ENCODE measurements at regions not wholly inside any gene's neighbourhood (a gene's known extent, or its start where the extent isn't known, plus 50 kb on each side); places are given as distances from the start of the nearest gene placed in this dataset.

GRCh38 chr2:81158505-81158904 is 854.0 kb upstream of the LRRTM1 start:
- Histone ChIP-seq H3K4me1 (ENCODE audit: low read length) (no peaks in the 10 kb centered on the region), H3K9me2 (replicated peaks; ENCODE audit: insufficient read depth, low read length) (no peaks in the 10 kb centered on the region), H3K27ac (ENCODE audit: low read length) (no peak overlapping the region), H3F3A (ENCODE audit: insufficient read depth, low read length) (no peaks in the 10 kb centered on the region), H3K36me3 (replicated peaks; ENCODE audit: insufficient read depth, low read length) (no peaks in the 10 kb centered on the region), H3K9ac (ENCODE audit: low read length) (no peak overlapping the region), H3K4me2 (ENCODE audit: low read depth, low read length) (no peak overlapping the region), H3K27me3 (replicated peaks; ENCODE audit: insufficient read depth, low read length) (no peaks in the 10 kb centered on the region), H2AFZ (ENCODE audit: low read length) (no peak overlapping the region), H3K4me3 (ENCODE audit: low read length) (no peak overlapping the region), H4K20me1 (ENCODE audit: insufficient read depth, low read length) (no peaks in the 10 kb centered on the region), H3K79me2 (ENCODE audit: low read length) (no peaks in the 10 kb centered on the region), H3K9me3 (replicated peaks; ENCODE audit: insufficient read depth, low read length) (no peaks in the 10 kb centered on the region)
- no peak for DNase-seq
- TF ChIP-seq EZH2 (optimal IDR thresholded peaks at IDR 0.05; ENCODE audit: low read depth, low read length) (no peak), CTCF (IDR thresholded peaks at IDR 0.05; ENCODE audit: low read length) (no peak), EZH2phosphoT487 (IDR thresholded peaks at IDR 0.05; ENCODE audit: low read length) (no peak)

GRCh38 chr2:81148323-81148722 is 843.8 kb upstream of the LRRTM1 start:
- Histone ChIP-seq H3K27ac (ENCODE audit: low read length) (no peak overlapping the region), H3F3A (ENCODE audit: insufficient read depth, low read length) (no peaks in the 10 kb centered on the region), H4K20me1 (ENCODE audit: insufficient read depth, low read length) (no peaks in the 10 kb centered on the region), H3K27me3 (replicated peaks; ENCODE audit: insufficient read depth, low read length) (no peaks in the 10 kb centered on the region; the same call in 1 of the 2 replicates), H2AFZ (ENCODE audit: low read length) (no peak overlapping the region), H3K4me2 (ENCODE audit: low read depth, low read length) (no peak overlapping the region), H3K36me3 (replicated peaks; ENCODE audit: insufficient read depth, low read length) (no peaks in the 10 kb centered on the region), H3K4me1 (ENCODE audit: low read length) (no peaks in the 10 kb centered on the region), H3K9ac (ENCODE audit: low read length) (no peak overlapping the region), H3K9me3 (replicated peaks; ENCODE audit: insufficient read depth, low read length) (no peaks in the 10 kb centered on the region), H3K79me2 (ENCODE audit: low read length) (no peaks in the 10 kb centered on the region), H3K4me3 (ENCODE audit: low read length) (no peak overlapping the region), H3K9me2 (replicated peaks; ENCODE audit: insufficient read depth, low read length) (no peaks in the 10 kb centered on the region)
- TF ChIP-seq CTCF (IDR thresholded peaks at IDR 0.05; ENCODE audit: low read length) (no peak), EZH2phosphoT487 (IDR thresholded peaks at IDR 0.05; ENCODE audit: low read length) (no peak), EZH2 (optimal IDR thresholded peaks at IDR 0.05; ENCODE audit: low read depth, low read length) (no peak)
- no peak for DNase-seq

- Histone ChIP-seq H3K4me1 (ENCODE audit: low read length) (no peaks in the 10 kb centered on the region), H3K9ac (ENCODE audit: low read length) (no peak overlapping the region), H3K9me3 (replicated peaks; ENCODE audit: insufficient read depth, low read length) (no peaks in the 10 kb centered on the region), H3K79me2 (ENCODE audit: low read length) (no peaks in the 10 kb centered on the region), H3K4me2 (ENCODE audit: low read depth, low read length) (no peak overlapping the region), H3K27me3 (replicated peaks; ENCODE audit: insufficient read depth, low read length) (no peaks in the 10 kb centered on the region), H3K9me2 (replicated peaks; ENCODE audit: insufficient read depth, low read length) (no peaks in the 10 kb centered on the region), H3K27ac (ENCODE audit: low read length) (no peak overlapping the region), H2AFZ (ENCODE audit: low read length) (no peak overlapping the region), H4K20me1 (ENCODE audit: insufficient read depth, low read length) (no peaks in the 10 kb centered on the region), H3K36me3 (replicated peaks; ENCODE audit: insufficient read depth, low read length) (no peaks in the 10 kb centered on the region), H3K4me3 (ENCODE audit: low read length) (no peak overlapping the region), H3F3A (ENCODE audit: insufficient read depth, low read length) (no peaks in the 10 kb centered on the region)
- no peak for DNase-seq
- TF ChIP-seq CTCF (IDR thresholded peaks at IDR 0.05; ENCODE audit: low read length) = no peak
- TF ChIP-seq EZH2 (optimal IDR thresholded peaks at IDR 0.05; ENCODE audit: low read depth, low read length) = no peak
- TF ChIP-seq EZH2phosphoT487 (IDR thresholded peaks at IDR 0.05; ENCODE audit: low read length) = no peak
Observed at GRCh38 chr2:81136296-81136695, 831.7 kb upstream of the LRRTM1 start.
